ENCODE measurements at regions not wholly inside any gene's neighbourhood (a gene's known extent, or its start where the extent isn't known, plus 50 kb on each side); places are given as distances from the start of the nearest gene placed in this dataset.
"Not testable (repeated sequence)": the region's sequence is repeated elsewhere in the genome, so short reads cannot be mapped to it uniquely, and the experiment has no call there.

GRCh38 chr10:42991442-42992098 lies 85.3 kb upstream of the RET start:
- 85 to 90% methylated on average over 10 of the region's 10 CpGs for WGBS, 2 donors
- no peak for DNase-seq
- no peaks in the 10 kb centered on the region for H3K27me3 ChIP-seq (ENCODE audit: control insufficient read depth in 3 of 3, insufficient read depth in 3 of 3, low read length in 2 of 3)
- H3K9ac ChIP-seq (ENCODE audit: insufficient read depth in 1 of 2, low read length in 2 of 2): no peak overlapping the region
- H3K9me3 ChIP-seq (ENCODE audit: control insufficient read depth in 4 of 4, insufficient read depth in 3 of 4, low read length in 3 of 4): no peaks in the 10 kb centered on the region
- no peak overlapping the region for H3K4me3 ChIP-seq
- no peak overlapping the region for H3K27ac ChIP-seq (ENCODE audit: low read depth in 1 of 2, low read length in 1 of 2)
- H3K36me3 ChIP-seq (ENCODE audit: control insufficient read depth in 4 of 4, insufficient read depth in 4 of 4, low read length in 4 of 4): no peaks in the 10 kb centered on the region
- TF ChIP-seq CTCF (IDR thresholded peaks at IDR 0.05; ENCODE audit: control extremely low read depth, extremely low read depth): no peak
- H3K4me1 ChIP-seq (ENCODE audit: control insufficient read depth in 5 of 5, insufficient read depth in 5 of 5, low read length in 5 of 5): no peaks in the 10 kb centered on the region
- ATAC-seq (ENCODE audit: insufficient read depth, low FRiP score): no peak

- peak in 1 of 3 donors; percentile 5 for DNase-seq
- Histone ChIP-seq H3K4me3 (no peak overlapping the region), H3K27me3 (ENCODE audit: control insufficient read depth in 3 of 3, insufficient read depth in 3 of 3, low read length in 2 of 3) (no peaks in the 10 kb centered on the region), H3K9ac (ENCODE audit: insufficient read depth in 1 of 2, low read length in 2 of 2) (no peak overlapping the region), H3K27ac (ENCODE audit: low read depth in 1 of 2, low read length in 1 of 2) (no peak overlapping the region), H3K36me3 (ENCODE audit: control insufficient read depth in 4 of 4, insufficient read depth in 4 of 4, low read length in 4 of 4) (no peaks in the 10 kb centered on the region), H3K4me1 (ENCODE audit: control insufficient read depth in 5 of 5, insufficient read depth in 5 of 5, low read length in 5 of 5) (no peaks in the 10 kb centered on the region), H3K9me3 (ENCODE audit: control insufficient read depth in 4 of 4, insufficient read depth in 3 of 4, low read length in 3 of 4) (no peaks in the 10 kb centered on the region)
- ATAC-seq (ENCODE audit: insufficient read depth, low FRiP score): no peak
- WGBS, 2 donors: 86 to 89% methylated on average over 12 of the region's 12 CpGs
- no peak for TF ChIP-seq CTCF (IDR thresholded peaks at IDR 0.05; ENCODE audit: control extremely low read depth, extremely low read depth)
Measured at GRCh38 chr10:42992156-42992956, 84.5 kb upstream of the RET start.

GRCh38 chr10:42992957-42993390 lies 83.9 kb upstream of the RET start:
- WGBS, 2 donors: 93 to 94% methylated on average over 13 of the region's 13 CpGs
- Histone ChIP-seq H3K4me3 (no peak overlapping the region), H3K27me3 (ENCODE audit: control insufficient read depth in 3 of 3, insufficient read depth in 3 of 3, low read length in 2 of 3) (no peaks in the 10 kb centered on the region), H3K9me3 (ENCODE audit: control insufficient read depth in 4 of 4, insufficient read depth in 3 of 4, low read length in 3 of 4) (no peaks in the 10 kb centered on the region), H3K9ac (ENCODE audit: insufficient read depth in 1 of 2, low read length in 2 of 2) (no peak overlapping the region), H3K4me1 (ENCODE audit: control insufficient read depth in 5 of 5, insufficient read depth in 5 of 5, low read length in 5 of 5) (no peaks in the 10 kb centered on the region), H3K27ac (ENCODE audit: low read depth in 1 of 2, low read length in 1 of 2) (no peak overlapping the region), H3K36me3 (ENCODE audit: control insufficient read depth in 4 of 4, insufficient read depth in 4 of 4, low read length in 4 of 4) (no peaks in the 10 kb centered on the region)
- TF ChIP-seq CTCF (IDR thresholded peaks at IDR 0.05; ENCODE audit: control extremely low read depth, extremely low read depth): no peak
- peak in 1 of 3 donors; percentile 4 for DNase-seq
- ATAC-seq (ENCODE audit: insufficient read depth, low FRiP score): no peak

- ATAC-seq (ENCODE audit: insufficient read depth, low FRiP score); H3K36me3 ChIP-seq (ENCODE audit: control insufficient read depth in 4 of 4, insufficient read depth in 4 of 4, low read length in 4 of 4); H3K27ac ChIP-seq (ENCODE audit: low read depth in 1 of 2, low read length in 1 of 2); H3K9me3 ChIP-seq (ENCODE audit: control insufficient read depth in 4 of 4, insufficient read depth in 3 of 4, low read length in 3 of 4); H3K27me3 ChIP-seq (ENCODE audit: control insufficient read depth in 3 of 3, insufficient read depth in 3 of 3, low read length in 2 of 3); DNase-seq; H3K4me1 ChIP-seq (ENCODE audit: control insufficient read depth in 5 of 5, insufficient read depth in 5 of 5, low read length in 5 of 5); H3K9ac ChIP-seq (ENCODE audit: insufficient read depth in 1 of 2, low read length in 2 of 2); H3K4me3 ChIP-seq: not testable (repeated sequence)
- WGBS, 2 donors: 94 to 98% methylated on average over 1 of the region's 2 CpGs
Measured at GRCh38 chr10:42994909-42995308, 82.0 kb upstream of the RET start.

All from lung (tissue), 11 donors.